HG03521 (cell line): ENCODE measurements at regions not wholly inside any gene's neighbourhood (a gene's known extent, or its start where the extent isn't known, plus 50 kb on each side); places are given as distances from the start of the nearest gene placed in this dataset.

Source experiments
- ATAC-seq: cut with Tn5 transposase; IDR thresholded peaks from one replicate; pipeline ENCODE4 v1.9.1; 2021; ENCODE audit warnings: mild to moderate bottlenecking, moderate library complexity; ENCODE audit not compliant: unreplicated experiment

- no peak for ATAC-seq
These were observed 446.5 kb downstream of the BCL11A start for GRCh38 chr2:60106836-60107529.

- ATAC-seq: no peak
These were observed 447.5 kb downstream of the BCL11A start for GRCh38 chr2:60105906-60106305.

GRCh38 chr2:60104514-60105505, 448.6 kb downstream of the BCL11A start:
- no peak for ATAC-seq

- ATAC-seq: no peak
These were observed 453.4 kb downstream of the BCL11A start for GRCh38 chr2:60100034-60100433.

GRCh38 chr2:60098996-60099395, 454.5 kb downstream of the BCL11A start:
- ATAC-seq: no peak

GRCh38 chr2:60097298-60097697, 456.2 kb downstream of the BCL11A start:
- ATAC-seq: no peak

GRCh38 chr2:60096556-60096955, 456.9 kb downstream of the BCL11A start:
- ATAC-seq: no peak

- ATAC-seq: no peak
These were observed 457.6 kb downstream of the BCL11A start for GRCh38 chr2:60095903-60096302.

GRCh38 chr2:60095202-60095815, 458.1 kb downstream of the BCL11A start:
- ATAC-seq: no peak

GRCh38 chr2:60094450-60094929, 459.0 kb downstream of the BCL11A start:
- ATAC-seq: no peak

- ATAC-seq: no peak
These were observed 460.7 kb downstream of the BCL11A start for GRCh38 chr2:60092781-60093180.

GRCh38 chr2:60091894-60092293, 461.6 kb downstream of the BCL11A start:
- ATAC-seq: no peak

- no peak for ATAC-seq
These were observed 462.2 kb downstream of the BCL11A start for GRCh38 chr2:60091266-60091665.

GRCh38 chr2:60079562-60079961, 473.9 kb downstream of the BCL11A start:
- no peak for ATAC-seq

GRCh38 chr2:60075048-60075447, 478.4 kb downstream of the BCL11A start:
- ATAC-seq: no peak

GRCh38 chr2:60073201-60073600, 480.3 kb downstream of the BCL11A start:
- ATAC-seq: no peak

- no peak for ATAC-seq
These were observed 480.8 kb downstream of the BCL11A start for GRCh38 chr2:60072609-60073008.

- no peak for ATAC-seq
These were observed 482.0 kb downstream of the BCL11A start for GRCh38 chr2:60071490-60071831.

GRCh38 chr2:60070736-60071489, 482.5 kb downstream of the BCL11A start:
- ATAC-seq: no peak

- no peak for ATAC-seq
These were observed 483.3 kb downstream of the BCL11A start for GRCh38 chr2:60070196-60070595.

- ATAC-seq: no peak
These were observed 484.7 kb downstream of the BCL11A start for GRCh38 chr2:60068755-60069154.
